HEK293T (cell line): ENCODE measurements at regions not wholly inside any gene's neighbourhood (a gene's known extent, or its start where the extent isn't known, plus 50 kb on each side); places are given as distances from the start of the nearest gene placed in this dataset.

Source experiments
- TARDBP ChIP-seq: fragments of 450-650 bp; IDR thresholded peaks from 2 replicates; pipeline ENCODE4 v1.6.1; 2016
- ZNF384 ChIP-seq: fragments of 450-650 bp; IDR thresholded peaks from 2 replicates; pipeline ENCODE4 v1.6.1; 2016

- no peak for TF ChIP-seq ZNF384
- no peak for TF ChIP-seq TARDBP
Measured at GRCh38 chr1:234969011-234969441, 159.6 kb downstream of the TOMM20 start.
